IPS-NIHi7 (cell line): ENCODE measurements at regions not wholly inside any gene's neighbourhood (a gene's known extent, or its start where the extent isn't known, plus 50 kb on each side); places are given as distances from the start of the nearest gene placed in this dataset.

Experiments
- DNase-seq: peaks from one replicate; pipeline ENCODE4 v3.0.0; 2012; ENCODE audit warnings: mixed read lengths; ENCODE audit errors: extremely low spot score

- no peak for DNase-seq
Observed at GRCh38 chr4:178556796-178557195, 1114.6 kb upstream of the AGA start.

GRCh38 chr4:178577933-178578332, 1135.7 kb upstream of the AGA start:
- DNase-seq = peak; percentile 27

- DNase-seq = no peak
Observed at GRCh38 chr4:178595500-178596138, 1153.4 kb upstream of the AGA start.

GRCh38 chr4:178598672-178599071, 1156.4 kb upstream of the AGA start:
- DNase-seq = no peak

GRCh38 chr4:178599521-178599920, 1157.3 kb upstream of the AGA start:
- DNase-seq = peak; percentile 11

GRCh38 chr4:178602833-178603232, 1160.6 kb upstream of the AGA start:
- no peak for DNase-seq

GRCh38 chr4:178611062-178611461, 1168.8 kb upstream of the AGA start:
- DNase-seq = no peak

- no peak for DNase-seq
Observed at GRCh38 chr4:178612733-178613132, 1170.5 kb upstream of the AGA start.

GRCh38 chr4:178632415-178632814, 1190.2 kb upstream of the AGA start:
- DNase-seq = no peak

GRCh38 chr4:178633263-178633662, 1191.0 kb upstream of the AGA start:
- DNase-seq = no peak

- no peak for DNase-seq
Observed at GRCh38 chr4:178664621-178665020, 1222.4 kb upstream of the AGA start.

GRCh38 chr4:178665916-178666315, 1223.7 kb upstream of the AGA start:
- no peak for DNase-seq

GRCh38 chr4:178671766-178672165, 1229.5 kb upstream of the AGA start:
- no peak for DNase-seq

- no peak for DNase-seq
Observed at GRCh38 chr4:178672512-178672911, 1230.3 kb upstream of the AGA start.

GRCh38 chr4:178681871-178682270, 1239.6 kb upstream of the AGA start:
- DNase-seq = no peak

- no peak for DNase-seq
Observed at GRCh38 chr4:178689926-178690325, 1247.7 kb upstream of the AGA start.

- no peak for DNase-seq
Observed at GRCh38 chr4:178693816-178694215, 1251.6 kb upstream of the AGA start.

- no peak for DNase-seq
Observed at GRCh38 chr4:178696515-178696914, 1254.3 kb upstream of the AGA start.

- DNase-seq = no peak
Observed at GRCh38 chr4:178712486-178712885, 1270.2 kb upstream of the AGA start.

GRCh38 chr4:178738026-178738425, 1295.8 kb upstream of the AGA start:
- DNase-seq = no peak

- no peak for DNase-seq
Observed at GRCh38 chr4:178745203-178745602, 1303.0 kb upstream of the AGA start.

GRCh38 chr4:178752954-178753525, 1310.8 kb upstream of the AGA start:
- DNase-seq = no peak

GRCh38 chr4:178778496-178778895, 1336.3 kb upstream of the AGA start:
- no peak for DNase-seq

- DNase-seq = no peak
Observed at GRCh38 chr4:178781779-178782178, 1339.5 kb upstream of the AGA start.
